HG02981 (cell line): ENCODE measurements at regions not wholly inside any gene's neighbourhood (a gene's known extent, or its start where the extent isn't known, plus 50 kb on each side); places are given as distances from the start of the nearest gene placed in this dataset.
"Not testable (repeated sequence)": the region's sequence is repeated elsewhere in the genome, so short reads cannot be mapped to it uniquely, and the experiment has no call there.

Experiments
- ATAC-seq: cut with Tn5 transposase; IDR thresholded peaks from one replicate; pipeline ENCODE4 v1.9.1; 2021; ENCODE audit warnings: mild to moderate bottlenecking, moderate library complexity; ENCODE audit not compliant: unreplicated experiment

GRCh38 chr10:117782276-117782675 is 239.7 kb downstream of the EMX2 start:
- no peak for ATAC-seq

DNA sequence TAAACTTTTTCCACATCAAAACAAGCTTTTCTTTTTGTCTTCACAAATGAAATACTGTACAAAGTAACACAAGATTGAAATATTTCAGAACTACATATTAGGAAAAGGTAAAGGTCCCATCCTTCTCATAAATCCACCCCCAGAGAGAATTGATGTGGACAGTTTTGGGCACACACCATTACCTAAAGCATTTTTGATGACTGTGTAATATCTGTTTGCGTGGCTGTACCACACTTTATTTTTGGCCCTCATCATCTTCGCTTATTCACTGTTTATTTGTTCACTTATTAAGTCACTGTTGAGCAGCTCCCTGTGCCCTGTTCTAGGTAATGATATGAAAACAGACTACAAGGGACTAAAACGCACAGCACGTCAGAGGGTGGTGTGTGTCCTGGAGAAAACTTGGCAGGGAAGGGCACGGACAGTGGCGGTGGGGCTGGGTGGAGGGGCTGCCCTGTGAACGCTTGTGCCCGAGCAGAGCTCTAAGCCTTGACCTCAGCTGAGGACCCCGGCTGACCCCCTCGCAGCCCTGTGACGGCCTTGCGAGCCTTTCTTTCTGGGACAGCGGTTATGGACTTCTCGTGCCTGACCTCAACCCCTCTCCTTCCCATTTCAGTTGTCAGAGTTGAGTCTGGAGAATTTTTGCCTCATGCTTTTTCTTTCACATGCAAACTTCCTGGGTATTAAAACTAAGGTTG is 241.3 kb downstream of the EMX2 start:
- no peak for ATAC-seq

DNA sequence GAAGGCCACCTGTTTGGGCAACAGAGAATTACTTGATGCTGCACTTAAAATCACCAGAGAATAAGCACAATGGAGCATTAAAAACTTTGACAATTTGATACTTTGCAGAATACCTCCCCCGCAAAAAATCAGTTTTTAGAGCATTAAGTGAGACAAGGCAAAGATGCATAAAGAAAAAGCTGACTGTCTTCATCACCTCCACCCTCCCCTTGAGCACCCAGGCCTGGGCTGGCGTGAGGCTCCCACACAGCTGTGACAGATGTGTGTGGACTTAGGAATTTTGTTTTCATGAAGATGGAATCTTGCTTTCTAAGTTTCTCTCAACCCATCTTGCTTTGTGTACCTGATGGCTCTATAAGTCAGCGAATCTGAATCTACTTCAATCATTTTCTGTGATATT is 242.2 kb downstream of the EMX2 start:
- ATAC-seq: no peak

DNA sequence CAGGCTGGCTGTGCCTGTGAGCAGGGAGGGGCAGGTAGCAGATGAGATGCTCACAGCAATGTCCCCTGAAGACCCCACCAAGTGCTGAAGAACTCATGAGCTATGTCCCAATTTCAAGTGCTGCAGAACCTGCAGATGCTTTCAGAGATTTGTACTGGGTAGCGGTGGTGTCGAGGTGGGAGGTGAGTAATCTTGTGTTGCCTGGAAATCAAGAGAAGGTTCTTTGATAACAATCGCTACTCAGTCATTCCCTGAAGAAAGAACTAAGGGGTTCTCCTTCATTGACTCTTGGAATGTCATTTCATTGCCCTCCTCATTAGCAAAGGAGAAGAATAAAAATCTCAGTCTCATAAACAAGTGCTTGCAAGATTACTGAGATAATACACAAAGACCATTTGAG is 246.4 kb downstream of the EMX2 start:
- no peak for ATAC-seq

DNA sequence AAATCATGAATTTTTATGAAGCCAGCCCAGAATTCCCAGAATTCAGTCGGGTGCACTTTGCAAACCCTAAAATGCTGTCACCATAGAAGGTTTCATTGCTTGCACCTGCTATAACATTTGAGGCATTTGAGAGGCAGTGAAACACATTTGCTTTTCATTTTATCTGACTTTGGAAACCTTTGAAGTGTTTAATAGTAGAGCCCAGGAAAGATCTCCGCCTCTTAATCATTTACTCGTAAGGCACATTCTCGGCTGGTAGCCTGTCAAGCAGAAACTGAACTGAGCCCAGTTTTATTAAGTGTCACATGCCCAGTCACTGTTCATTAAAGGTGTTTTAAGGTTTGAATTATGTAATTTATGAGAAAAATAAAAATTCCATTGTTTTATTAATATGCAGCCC is 247.6 kb downstream of the EMX2 start:
- no peak for ATAC-seq

- no peak for ATAC-seq
Measured at GRCh38 chr10:117790621-117791020, 248.1 kb downstream of the EMX2 start.

GRCh38 chr10:117792214-117792613 is 249.7 kb downstream of the EMX2 start:
- no peak for ATAC-seq

DNA sequence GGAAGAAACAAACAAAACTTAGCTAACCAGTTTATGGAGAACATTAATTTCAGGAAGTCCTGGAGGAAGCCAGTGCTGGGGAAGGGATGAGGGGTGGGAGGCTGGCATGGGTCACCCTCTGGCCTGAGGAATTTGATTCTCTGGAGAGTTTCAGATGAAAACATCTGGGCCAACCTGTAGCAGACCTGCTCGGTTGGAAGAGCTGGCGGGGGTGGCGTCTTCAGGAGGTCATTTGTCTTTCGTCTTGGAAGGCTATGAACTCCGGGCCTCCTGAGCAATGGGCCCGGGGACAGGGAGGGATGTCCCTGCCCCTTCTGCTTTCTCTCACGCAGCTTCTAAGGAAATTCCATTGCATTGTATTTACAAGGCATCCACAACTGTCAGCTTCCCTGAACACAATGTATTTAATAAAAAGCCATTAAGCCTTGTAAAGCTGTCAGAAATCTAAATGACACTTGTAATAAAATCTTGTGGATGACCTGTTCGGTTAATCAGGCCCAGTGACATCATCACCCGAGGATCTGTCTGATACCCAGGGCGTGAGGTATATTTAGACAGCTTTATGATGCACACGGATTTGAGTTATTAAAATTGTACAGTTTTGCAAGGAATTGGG is 250.5 kb downstream of the RAB11FIP2 start:
- no peak for ATAC-seq

DNA sequence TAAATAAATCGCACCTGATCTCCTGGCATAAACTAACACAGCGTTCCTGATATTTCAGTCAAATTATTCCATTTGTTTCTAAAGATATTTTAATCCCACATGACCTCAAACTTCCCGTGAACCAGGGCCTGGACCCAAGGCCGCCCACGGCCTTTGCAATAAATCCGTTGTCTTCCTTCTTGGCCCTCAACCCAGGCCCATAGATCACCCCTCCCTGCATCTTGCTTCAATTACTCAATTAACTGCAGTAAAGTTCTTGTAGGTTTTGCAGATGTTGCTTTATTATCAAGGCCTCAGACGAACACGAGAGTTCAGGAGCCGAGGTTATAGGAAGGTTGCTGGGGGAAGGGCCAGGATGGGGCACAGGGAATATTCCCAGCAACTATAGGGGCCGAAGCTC is 249.4 kb downstream of the RAB11FIP2 start:
- ATAC-seq: no peak

GRCh38 chr10:117801691-117802090 is 245.1 kb downstream of the RAB11FIP2 start:
- ATAC-seq: no peak

GRCh38 chr10:117804470-117805011 is 242.2 kb downstream of the RAB11FIP2 start:
- no peak for ATAC-seq

- no peak for ATAC-seq
Measured at GRCh38 chr10:117805139-117805538, 241.6 kb downstream of the RAB11FIP2 start.

GRCh38 chr10:117807441-117807840 is 239.3 kb downstream of the RAB11FIP2 start:
- ATAC-seq: no peak

GRCh38 chr10:117815816-117816215 is 230.9 kb downstream of the RAB11FIP2 start:
- ATAC-seq: not testable (repeated sequence)

DNA sequence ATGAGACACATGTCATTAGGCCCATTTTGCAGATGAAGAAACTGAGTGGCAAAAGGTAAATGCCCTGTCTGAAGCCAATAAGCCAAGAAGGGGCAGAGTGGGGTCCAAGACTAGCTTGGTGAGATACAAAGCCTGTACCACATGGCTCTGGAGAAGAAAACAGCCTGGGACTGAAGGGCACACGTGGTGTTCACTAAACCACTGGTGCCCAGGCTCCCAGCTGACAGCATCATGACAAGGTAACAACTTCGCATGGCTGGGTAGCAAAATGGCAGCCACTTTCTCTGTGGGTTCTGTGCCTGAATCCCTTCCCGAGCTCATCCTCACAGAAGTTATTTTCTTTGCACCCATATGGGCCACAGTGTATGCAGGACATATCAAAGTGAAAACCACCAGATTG is 229.6 kb downstream of the RAB11FIP2 start:
- ATAC-seq: no peak

DNA sequence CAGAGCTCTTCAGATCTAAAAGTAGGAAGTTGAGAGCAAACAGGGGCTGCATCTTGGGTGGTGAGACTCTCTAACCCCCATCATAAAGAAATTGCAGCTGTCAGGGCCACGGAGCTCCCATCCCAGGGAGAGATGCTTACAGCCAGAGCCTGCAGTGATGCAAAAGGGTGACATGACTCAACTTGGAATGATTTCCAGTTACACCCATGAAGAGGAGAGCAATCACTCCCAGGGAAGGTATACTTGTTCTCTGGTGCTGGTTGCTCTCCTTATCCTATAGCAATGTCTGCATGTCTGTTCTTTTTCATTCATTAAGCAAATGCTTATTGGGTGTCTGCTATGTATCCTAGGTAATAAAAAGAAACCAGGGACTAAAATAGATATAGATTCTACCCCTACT is 228.0 kb downstream of the RAB11FIP2 start:
- no peak for ATAC-seq

- no peak for ATAC-seq
Measured at GRCh38 chr10:117819304-117819703, 227.4 kb downstream of the RAB11FIP2 start.

DNA sequence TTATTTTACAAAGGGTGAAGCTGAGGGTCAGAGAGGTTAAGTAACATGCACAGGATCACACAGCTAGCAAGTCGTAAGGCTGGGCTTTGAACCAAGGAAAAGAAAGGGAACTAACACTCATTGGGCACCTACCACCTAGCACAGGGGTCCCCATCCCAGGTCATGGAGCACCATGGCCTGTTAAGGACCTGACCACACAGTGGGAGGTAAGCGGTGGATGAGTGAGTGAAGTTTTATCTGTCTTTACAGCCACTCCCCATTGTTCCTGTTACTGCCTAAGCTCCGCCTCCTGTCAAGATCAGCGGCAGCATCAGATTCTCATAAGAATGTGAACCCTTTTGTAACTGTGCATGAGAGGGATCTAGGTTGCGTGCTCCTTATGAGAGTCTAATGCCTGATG is 222.8 kb downstream of the RAB11FIP2 start:
- ATAC-seq: no peak

GRCh38 chr10:117830205-117830604 is 216.5 kb downstream of the RAB11FIP2 start:
- ATAC-seq: no peak

DNA sequence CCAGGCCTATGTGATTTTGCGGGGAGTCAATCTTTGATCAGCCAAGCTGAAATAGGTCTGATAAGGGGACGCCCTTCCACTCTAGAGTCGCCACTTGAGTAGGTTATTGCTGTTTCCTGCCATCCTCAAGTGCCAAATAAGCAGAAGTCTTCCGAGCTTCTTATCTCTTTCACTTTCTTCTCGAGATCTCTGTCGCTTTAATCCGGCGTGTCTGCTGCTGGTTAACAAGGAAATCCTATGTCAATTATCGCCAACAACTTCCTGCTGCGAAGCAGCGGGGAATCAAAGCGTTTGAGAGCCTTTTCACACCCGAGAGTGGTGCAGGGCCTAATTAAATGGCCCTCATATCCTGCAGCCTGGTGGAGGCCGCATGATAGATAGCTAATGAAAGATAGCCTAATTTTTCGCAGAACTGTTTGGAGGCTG is 215.9 kb downstream of the RAB11FIP2 start:
- ATAC-seq: no peak

GRCh38 chr10:117838500-117839498 is 207.9 kb downstream of the RAB11FIP2 start:
- not testable (repeated sequence) for ATAC-seq
